Adrenal gland (tissue), 5 donors: ENCODE measurements at regions not wholly inside any gene's neighbourhood (a gene's known extent, or its start where the extent isn't known, plus 50 kb on each side); places are given as distances from the start of the nearest gene placed in this dataset.

Source experiments
- CTCF ChIP-seq, 6 experiments: fragments of 450-650 bp in 4 of 6; fragments of 200-600 bp in 2 of 6; sonication (generic) in 1 of 6; IDR thresholded peaks; 1 replicate in 5 of 6; 2 replicates in 1 of 6; pipeline versions ENCODE4 v1.5.1 to v1.8.0; 2016 to 2021; ENCODE audit warnings: antibody characterized with exemption in 6 of 6, mild to moderate bottlenecking in 2 of 6, moderate library complexity in 1 of 6
- POLR2A ChIP-seq, 2 donors: fragments of 450-650 bp; IDR thresholded peaks; one replicate each; pipeline ENCODE4 v1.6.1; 2017; ENCODE audit warnings: antibody characterized with exemption in 2 of 2, mild to moderate bottlenecking in 2 of 2, moderate library complexity in 1 of 2
- donor health status: DM: no; HTN: no; CAD: no.

DNA sequence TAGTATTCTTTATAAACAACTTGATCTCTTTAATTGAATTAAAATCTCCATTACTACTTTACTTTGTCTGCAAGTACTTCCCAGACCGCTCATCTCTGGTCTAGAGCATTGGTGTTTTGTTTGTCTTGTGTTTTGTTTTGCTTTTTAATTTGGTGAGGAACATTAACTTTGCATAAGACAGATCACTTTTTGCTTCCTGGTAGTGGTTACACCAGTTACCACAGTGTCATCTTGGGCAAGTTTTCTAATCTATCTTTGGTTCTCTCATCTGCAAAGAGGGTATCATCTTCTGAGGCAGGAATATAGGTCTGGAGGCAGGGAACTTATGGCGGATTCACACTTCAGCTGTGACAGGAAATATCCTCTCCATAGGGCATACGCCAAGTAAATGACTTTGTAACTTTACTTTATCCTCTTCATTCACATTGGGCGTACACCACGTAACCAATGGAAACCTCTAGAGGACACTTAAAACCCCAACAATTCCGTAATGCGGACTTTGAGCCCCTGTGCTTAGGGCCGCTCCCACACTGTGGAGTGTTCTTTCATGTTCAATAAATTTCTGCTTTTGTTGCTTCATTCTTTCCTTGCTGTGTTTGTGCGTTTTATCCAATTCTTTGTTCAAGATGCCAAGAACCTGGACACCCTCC, 83.2 kb upstream of the JAZF1 start:
- TF ChIP-seq CTCF (IDR thresholded peaks at IDR 0.05): no peak
- no peak for TF ChIP-seq POLR2A (IDR thresholded peaks at IDR 0.05)
